A673 (cell line): ENCODE measurements at regions not wholly inside any gene's neighbourhood (a gene's known extent, or its start where the extent isn't known, plus 50 kb on each side); places are given as distances from the start of the nearest gene placed in this dataset.

Experiments
- BruUV-seq: library from RNA; stranded (reverse); fragments of 400-500 nt; replicated peaks from 2 replicates; lab custom pipeline; 2021; lab: Mats Ljungman, UMichigan
- CTCF ChIA-PET: fragments of 300-600 bp; sonication (Branson Sonifier 250); formaldehyde crosslinking; loops from one replicate; lab custom pipeline; 2022; ENCODE audit warnings: antibody characterized with exemption; lab: Charles Lee
- POLR2A ChIA-PET: fragments of 300-600 bp; sonication (Branson Sonifier 250); formaldehyde crosslinking; loops from one replicate; lab custom pipeline; 2022; ENCODE audit warnings: antibody characterized with exemption; ENCODE audit not compliant: low non-redundant PET; lab: Charles Lee
- DNase-seq: peaks from one replicate; pipeline ENCODE4 v3.0.0-alpha.2; 2015; ENCODE audit warnings: low spot score
- H3K27ac ChIP-seq: fragments of 200-600 bp; sonication (generic); 2 replicates; pipeline ENCODE4 v1.5.1; 2016; ENCODE audit warnings: mixed run types, low read depth, mild to moderate bottlenecking, mixed read lengths, antibody characterized with exemption, low read length; ENCODE audit not compliant: poor library complexity, severe bottlenecking
- H3K27me3 ChIP-seq: fragments of 200-600 bp; sonication (generic); replicated peaks from 2 replicates; pipeline ENCODE4 v1.6.1; 2017; ENCODE audit warnings: mixed run types, low read depth, mild to moderate bottlenecking, mixed read lengths, antibody characterized with exemption, low read length; ENCODE audit not compliant: insufficient read depth, poor library complexity
- H3K36me3 ChIP-seq: fragments of 200-600 bp; sonication (generic); 2 replicates; pipeline ENCODE4 v1.6.1; 2016; ENCODE audit warnings: mixed run types, mild to moderate bottlenecking, mixed read lengths, antibody characterized with exemption, low read length; ENCODE audit not compliant: insufficient read depth, poor library complexity, severe bottlenecking
- H3K4me1 ChIP-seq: fragments of 200-600 bp; sonication (generic); 2 replicates; pipeline ENCODE4 v1.6.1; 2017; ENCODE audit warnings: mixed run types, mild to moderate bottlenecking, mixed read lengths, antibody characterized with exemption, low read length; ENCODE audit not compliant: insufficient read depth, poor library complexity, severe bottlenecking
- H3K4me3 ChIP-seq: fragments of 200-600 bp; sonication (generic); 2 replicates; pipeline ENCODE4 v1.5.1; 2016; ENCODE audit warnings: low read depth, mixed run types, mild to moderate bottlenecking, mixed read lengths, low read length; ENCODE audit not compliant: poor library complexity, severe bottlenecking
- H3K9me3 ChIP-seq: fragments of 200-600 bp; sonication (generic); 2 replicates; pipeline ENCODE4 v1.6.1; 2016; ENCODE audit warnings: mixed run types, low read depth, mild to moderate bottlenecking, mixed read lengths, antibody characterized with exemption, low read length; ENCODE audit not compliant: poor library complexity, severe bottlenecking
- CTCF ChIP-seq: fragments of 300-800, 200-600 bp; sonication (generic); conservative IDR thresholded peaks from 2 replicates; pipeline ENCODE4 v1.5.1; 2017; ENCODE audit warnings: low read depth, mild to moderate bottlenecking, antibody characterized with exemption, low read length, moderate library complexity, mixed read lengths
- EZH2 ChIP-seq: fragments of 200-600 bp; sonication (generic); IDR thresholded peaks from 2 replicates; pipeline ENCODE4 v1.6.1; 2017; ENCODE audit warnings: borderline replicate concordance, low read depth, mild to moderate bottlenecking, mixed read lengths, antibody characterized with exemption, low read length; ENCODE audit not compliant: poor library complexity, severe bottlenecking
- intact Hi-C: fragments of 100-400 bp; cut with micrococcal nuclease; formaldehyde crosslinking; loops from one replicate; pipeline ENCODE4 v1.10.0; 2022; ENCODE audit not compliant: unreplicated experiment

- TF ChIP-seq CTCF: no peak
- ChIA-PET POLR2A (no interaction called here), CTCF (no interaction called here)
- Histone ChIP-seq H3K36me3 (no peaks in the 10 kb centered on the region), H3K4me3 (no peak overlapping the region), H3K27me3 (no peaks in the 10 kb centered on the region), H3K27ac (no peak overlapping the region), H3K4me1 (no peaks in the 10 kb centered on the region), H3K9me3 (no peaks in the 10 kb centered on the region)
- DNase-seq: no peak
- intact Hi-C loops: no loop called here
- BruUV-seq: no TSS peak
Observed at GRCh38 chr4:111433441-111433840, 711.8 kb upstream of the FAM241A start.

GRCh38 chr4:111434586-111434985, 710.7 kb upstream of the FAM241A start:
- DNase-seq: no peak

GRCh38 chr4:111435986-111436744, 709.1 kb upstream of the FAM241A start:
- no peak for DNase-seq
- Histone ChIP-seq H3K4me3 (no peak overlapping the region), H3K4me1 (no peaks in the 10 kb centered on the region), H3K36me3 (no peaks in the 10 kb centered on the region), H3K27ac (no peak overlapping the region), H3K27me3 (no peaks in the 10 kb centered on the region), H3K9me3 (no peaks in the 10 kb centered on the region)
- no peak for TF ChIP-seq CTCF
- TF ChIP-seq EZH2: no peak
- no TSS peak for BruUV-seq
- POLR2A ChIA-PET: no interaction called here
- CTCF ChIA-PET: no interaction called here
- intact Hi-C loops: no loop called here

More at GRCh38 chr4:111434586-111434985, 710.7 kb upstream of the FAM241A start:
- Histone ChIP-seq H3K27me3 (no peaks in the 10 kb centered on the region), H3K36me3 (no peaks in the 10 kb centered on the region), H3K4me3 (no peak overlapping the region), H3K27ac (no peak overlapping the region), H3K9me3 (no peaks in the 10 kb centered on the region), H3K4me1 (no peaks in the 10 kb centered on the region)
- TF ChIP-seq CTCF (no peak), EZH2 (no peak)
- CTCF ChIA-PET: no interaction called here
- intact Hi-C loops: no loop called here
- BruUV-seq: no TSS peak
- POLR2A ChIA-PET: no interaction called here
